ENCODE measurements at regions not wholly inside any gene's neighbourhood (a gene's known extent, or its start where the extent isn't known, plus 50 kb on each side); places are given as distances from the start of the nearest gene placed in this dataset.

DNA sequence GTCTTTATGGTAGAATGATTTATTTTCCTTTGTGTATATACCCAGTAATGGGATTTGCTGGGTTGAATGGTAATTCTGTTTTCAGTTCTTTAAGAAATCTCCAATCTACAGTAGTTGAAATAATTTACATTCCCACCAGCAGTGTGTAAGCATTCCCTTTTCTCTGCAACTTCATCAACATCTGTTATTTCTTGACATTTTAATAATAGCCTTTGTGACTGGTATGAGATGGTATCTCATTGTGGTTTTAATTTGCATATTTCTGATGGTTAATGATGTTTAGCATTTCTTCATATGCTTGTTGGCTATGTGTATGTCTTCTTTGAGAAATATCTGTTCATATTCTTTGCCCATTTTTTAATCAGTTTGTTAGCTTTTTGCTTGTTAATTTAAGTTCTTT, 901.2 kb downstream of the METTL15 start:
- CTCF ChIA-PET, result interaction anchor here (0.9 to 1.2 kb wide), 3 partner anchors 11 to 255 kb away, joined by 3 to 6 read pairs (median 5); no protein-coding TSS in a partner anchor
- POLR2A ChIA-PET, result no interaction called here

DNA sequence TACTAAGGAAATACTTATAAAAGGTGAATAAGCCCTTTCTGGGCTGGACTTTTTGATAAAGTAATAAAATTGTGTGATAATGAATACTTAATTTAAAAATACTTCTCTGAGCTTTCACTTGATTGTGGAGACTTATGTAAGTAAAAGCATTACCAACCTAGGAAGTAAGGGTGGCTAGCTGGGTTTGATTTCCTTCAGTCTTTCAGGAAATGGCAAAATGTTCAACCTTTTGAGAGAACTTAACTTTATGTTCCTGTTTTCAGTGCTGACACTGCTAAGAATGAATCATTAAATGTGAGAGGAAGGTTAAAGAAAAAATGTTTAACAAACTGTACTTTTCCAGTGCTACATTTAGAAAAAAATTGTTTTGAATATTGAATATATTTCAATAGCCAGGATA, 900.3 kb downstream of the METTL15 start:
- Histone ChIP-seq H3K4me3 (ENCODE audit: low read depth, low read length) (no peak overlapping the region), H3K9me3 (ENCODE audit: control insufficient read depth, insufficient read depth, low read depth, low read length) (no peaks in the 10 kb centered on the region), H3K36me3 (ENCODE audit: control insufficient read depth in 2 of 2, insufficient read depth in 1 of 2, low read length in 2 of 2) (no peaks in the 10 kb centered on the region), H3K27ac (ENCODE audit: extremely low read depth, low read depth, low read length) (no peak overlapping the region), H3K4me1 (ENCODE audit: control insufficient read depth, insufficient read depth, low read length) (no peaks in the 10 kb centered on the region)
- TF ChIP-seq KLF10 (tag by site-specific recombination; IDR thresholded peaks at IDR 0.05) (no peak), ZNF670 (tag by site-specific recombination; IDR thresholded peaks at IDR 0.05; ENCODE audit: low read depth) (no peak), ZNF76 (tag by site-specific recombination; IDR thresholded peaks at IDR 0.05; ENCODE audit: borderline replicate concordance, low read depth) (no peak), ZBTB20 (tag by site-specific recombination; IDR thresholded peaks at IDR 0.05) (no peak), ZBTB1 (tag by site-specific recombination; IDR thresholded peaks at IDR 0.05) (no peak), ZNF302 (tag by site-specific recombination; IDR thresholded peaks at IDR 0.05; ENCODE audit: low read depth) (no peak), ZNF140 (tag by site-specific recombination; IDR thresholded peaks at IDR 0.05) (no peak), EGR2 (tag by site-specific recombination; IDR thresholded peaks at IDR 0.05; ENCODE audit: low read depth) (no peak), ZNF473 (tag by site-specific recombination; IDR thresholded peaks at IDR 0.05) (no peak), ZBTB8A (tag by site-specific recombination; IDR thresholded peaks at IDR 0.05) (no peak), ZNF157 (tag by site-specific recombination; IDR thresholded peaks at IDR 0.05) (no peak), ZNF24 (tag by site-specific recombination; IDR thresholded peaks at IDR 0.05) (no peak)
- TF ChIP-seq, protein P1, sequence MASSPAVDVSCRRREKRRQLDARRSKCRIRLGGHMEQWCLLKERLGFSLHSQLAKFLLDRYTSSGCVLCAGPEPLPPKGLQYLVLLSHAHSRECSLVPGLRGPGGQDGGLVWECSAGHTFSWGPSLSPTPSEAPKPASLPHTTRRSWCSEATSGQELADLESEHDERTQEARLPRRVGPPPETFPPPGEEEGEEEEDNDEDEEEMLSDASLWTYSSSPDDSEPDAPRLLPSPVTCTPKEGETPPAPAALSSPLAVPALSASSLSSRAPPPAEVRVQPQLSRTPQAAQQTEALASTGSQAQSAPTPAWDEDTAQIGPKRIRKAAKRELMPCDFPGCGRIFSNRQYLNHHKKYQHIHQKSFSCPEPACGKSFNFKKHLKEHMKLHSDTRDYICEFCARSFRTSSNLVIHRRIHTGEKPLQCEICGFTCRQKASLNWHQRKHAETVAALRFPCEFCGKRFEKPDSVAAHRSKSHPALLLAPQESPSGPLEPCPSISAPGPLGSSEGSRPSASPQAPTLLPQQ (tag by site-specific recombination; IDR thresholded peaks at IDR 0.05), result no peak
- TF ChIP-seq, protein P2, sequence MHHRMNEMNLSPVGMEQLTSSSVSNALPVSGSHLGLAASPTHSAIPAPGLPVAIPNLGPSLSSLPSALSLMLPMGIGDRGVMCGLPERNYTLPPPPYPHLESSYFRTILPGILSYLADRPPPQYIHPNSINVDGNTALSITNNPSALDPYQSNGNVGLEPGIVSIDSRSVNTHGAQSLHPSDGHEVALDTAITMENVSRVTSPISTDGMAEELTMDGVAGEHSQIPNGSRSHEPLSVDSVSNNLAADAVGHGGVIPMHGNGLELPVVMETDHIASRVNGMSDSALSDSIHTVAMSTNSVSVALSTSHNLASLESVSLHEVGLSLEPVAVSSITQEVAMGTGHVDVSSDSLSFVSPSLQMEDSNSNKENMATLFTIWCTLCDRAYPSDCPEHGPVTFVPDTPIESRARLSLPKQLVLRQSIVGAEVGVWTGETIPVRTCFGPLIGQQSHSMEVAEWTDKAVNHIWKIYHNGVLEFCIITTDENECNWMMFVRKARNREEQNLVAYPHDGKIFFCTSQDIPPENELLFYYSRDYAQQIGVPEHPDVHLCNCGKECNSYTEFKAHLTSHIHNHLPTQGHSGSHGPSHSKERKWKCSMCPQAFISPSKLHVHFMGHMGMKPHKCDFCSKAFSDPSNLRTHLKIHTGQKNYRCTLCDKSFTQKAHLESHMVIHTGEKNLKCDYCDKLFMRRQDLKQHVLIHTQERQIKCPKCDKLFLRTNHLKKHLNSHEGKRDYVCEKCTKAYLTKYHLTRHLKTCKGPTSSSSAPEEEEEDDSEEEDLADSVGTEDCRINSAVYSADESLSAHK (tag by site-specific recombination; IDR thresholded peaks at IDR 0.05), result no peak
- TF ChIP-seq, protein P3, sequence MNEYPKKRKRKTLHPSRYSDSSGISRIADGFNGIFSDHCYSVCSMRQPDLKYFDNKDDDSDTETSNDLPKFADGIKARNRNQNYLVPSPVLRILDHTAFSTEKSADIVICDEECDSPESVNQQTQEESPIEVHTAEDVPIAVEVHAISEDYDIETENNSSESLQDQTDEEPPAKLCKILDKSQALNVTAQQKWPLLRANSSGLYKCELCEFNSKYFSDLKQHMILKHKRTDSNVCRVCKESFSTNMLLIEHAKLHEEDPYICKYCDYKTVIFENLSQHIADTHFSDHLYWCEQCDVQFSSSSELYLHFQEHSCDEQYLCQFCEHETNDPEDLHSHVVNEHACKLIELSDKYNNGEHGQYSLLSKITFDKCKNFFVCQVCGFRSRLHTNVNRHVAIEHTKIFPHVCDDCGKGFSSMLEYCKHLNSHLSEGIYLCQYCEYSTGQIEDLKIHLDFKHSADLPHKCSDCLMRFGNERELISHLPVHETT (tag by site-specific recombination; IDR thresholded peaks at IDR 0.05), result no peak
- ChIA-PET POLR2A (no interaction called here), CTCF (interaction anchor here (0.5 to 1.2 kb wide), 4 partner anchors 12 to 254 kb away, joined by 3 to 6 read pairs (median 3); no protein-coding TSS in a partner anchor)

More for the DNA sequence above, 901.2 kb downstream of the METTL15 start:
- Histone ChIP-seq H3K4me3 (ENCODE audit: low read depth, low read length) (no peak overlapping the region), H3K27ac (ENCODE audit: extremely low read depth, low read depth, low read length) (no peak overlapping the region), H3K4me1 (ENCODE audit: control insufficient read depth, insufficient read depth, low read length) (no peaks in the 10 kb centered on the region), H3K9me3 (ENCODE audit: control insufficient read depth, insufficient read depth, low read depth, low read length) (no peaks in the 10 kb centered on the region), H3K36me3 (ENCODE audit: control insufficient read depth in 2 of 2, insufficient read depth in 1 of 2, low read length in 2 of 2) (no peaks in the 10 kb centered on the region)
- TF ChIP-seq MEIS1 (CRISPR knock-in tag; IDR thresholded peaks at IDR 0.05; ENCODE audit: borderline replicate concordance), result no peak
- TF ChIP-seq ZFP41 (tag by site-specific recombination; IDR thresholded peaks at IDR 0.05; ENCODE audit: borderline replicate concordance), result no peak
- no peak for TF ChIP-seq ZNF114 (tag by site-specific recombination; IDR thresholded peaks at IDR 0.05)
- no peak for TF ChIP-seq ZNF777 (tag by site-specific recombination; IDR thresholded peaks at IDR 0.05; ENCODE audit: borderline replicate concordance)
- no peak for TF ChIP-seq ZNF549 (tag by site-specific recombination; IDR thresholded peaks at IDR 0.05)
- no peak for TF ChIP-seq ZNF701 (tag by site-specific recombination; IDR thresholded peaks at IDR 0.05)
- TF ChIP-seq, protein P4, sequence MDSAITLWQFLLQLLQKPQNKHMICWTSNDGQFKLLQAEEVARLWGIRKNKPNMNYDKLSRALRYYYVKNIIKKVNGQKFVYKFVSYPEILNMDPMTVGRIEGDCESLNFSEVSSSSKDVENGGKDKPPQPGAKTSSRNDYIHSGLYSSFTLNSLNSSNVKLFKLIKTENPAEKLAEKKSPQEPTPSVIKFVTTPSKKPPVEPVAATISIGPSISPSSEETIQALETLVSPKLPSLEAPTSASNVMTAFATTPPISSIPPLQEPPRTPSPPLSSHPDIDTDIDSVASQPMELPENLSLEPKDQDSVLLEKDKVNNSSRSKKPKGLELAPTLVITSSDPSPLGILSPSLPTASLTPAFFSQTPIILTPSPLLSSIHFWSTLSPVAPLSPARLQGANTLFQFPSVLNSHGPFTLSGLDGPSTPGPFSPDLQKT (IDR thresholded peaks at IDR 0.05; ENCODE audit: borderline replicate concordance, low read depth, low read length), result no peak
- TF ChIP-seq ZSCAN16 (tag by site-specific recombination; IDR thresholded peaks at IDR 0.05), result no peak
